HG03196 (cell line): ENCODE measurements at regions not wholly inside any gene's neighbourhood (a gene's known extent, or its start where the extent isn't known, plus 50 kb on each side); places are given as distances from the start of the nearest gene placed in this dataset.
"Not testable (repeated sequence)": the region's sequence is repeated elsewhere in the genome, so short reads cannot be mapped to it uniquely, and the experiment has no call there.

ENCODE experiments used
- ATAC-seq: cut with Tn5 transposase; IDR thresholded peaks from one replicate; pipeline ENCODE4 v1.9.1; 2021; ENCODE audit not compliant: unreplicated experiment

GRCh38 chr21:16113052-16113715, 383.4 kb downstream of the USP25 start:
- ATAC-seq: no peak

- ATAC-seq: no peak
These were observed 385.7 kb downstream of the USP25 start for GRCh38 chr21:16115461-16115860.

- ATAC-seq: no peak
These were observed 386.3 kb downstream of the USP25 start for GRCh38 chr21:16116069-16116468.

- no peak for ATAC-seq
These were observed 387.0 kb downstream of the USP25 start for GRCh38 chr21:16116798-16117197.

GRCh38 chr21:16117331-16117730, 387.5 kb downstream of the USP25 start:
- no peak for ATAC-seq

- no peak for ATAC-seq
These were observed 388.2 kb downstream of the USP25 start for GRCh38 chr21:16117851-16118590.

GRCh38 chr21:16124378-16125138, 394.8 kb downstream of the USP25 start:
- ATAC-seq: no peak

GRCh38 chr21:16125274-16125673, 395.5 kb downstream of the USP25 start:
- no peak for ATAC-seq

- ATAC-seq: not testable (repeated sequence)
These were observed 402.7 kb downstream of the USP25 start for GRCh38 chr21:16132453-16132852.

GRCh38 chr21:16133248-16133647, 403.5 kb downstream of the USP25 start:
- ATAC-seq: no peak

- ATAC-seq: no peak
These were observed 404.4 kb downstream of the USP25 start for GRCh38 chr21:16134134-16134533.

- no peak for ATAC-seq
These were observed 407.3 kb downstream of the USP25 start for GRCh38 chr21:16137106-16137505.

GRCh38 chr21:16145052-16145451, 415.3 kb downstream of the USP25 start:
- ATAC-seq: no peak

- ATAC-seq: no peak
These were observed 415.7 kb downstream of the USP25 start for GRCh38 chr21:16145479-16145878.

- no peak for ATAC-seq
These were observed 424.5 kb downstream of the USP25 start for GRCh38 chr21:16154321-16154720.

GRCh38 chr21:16154951-16155635, 425.3 kb downstream of the USP25 start:
- no peak for ATAC-seq

GRCh38 chr21:16156841-16157489, 427.2 kb downstream of the USP25 start:
- no peak for ATAC-seq

GRCh38 chr21:16159213-16159970, 429.6 kb downstream of the USP25 start:
- no peak for ATAC-seq

GRCh38 chr21:16159971-16160350, 430.2 kb downstream of the USP25 start:
- ATAC-seq: no peak

GRCh38 chr21:16162953-16163352, 433.2 kb downstream of the USP25 start:
- ATAC-seq: no peak
